Right lobe of liver (tissue), 4 donors: ENCODE measurements at regions not wholly inside any gene's neighbourhood (a gene's known extent, or its start where the extent isn't known, plus 50 kb on each side); places are given as distances from the start of the nearest gene placed in this dataset.

Experiments
- CTCF ChIP-seq, 4 donors: fragments of 200-600 bp in 3 of 4; fragments of 450-650 bp in 1 of 4; IDR thresholded peaks; one replicate each; pipeline versions ENCODE4 v1.5.1 to v1.8.0; 2016 to 2022; ENCODE audit warnings: antibody characterized with exemption in 4 of 4, mild to moderate bottlenecking in 2 of 4
- POLR2A ChIP-seq: fragments of 450-650 bp; IDR thresholded peaks from one replicate; pipeline ENCODE4 v1.6.1; 2017; ENCODE audit warnings: antibody characterized with exemption, mild to moderate bottlenecking
- donor health status: DM: no; HTN: no; CAD: no.
- donor health status: DM: no; HTN: no; CAD: no.
- donor health status: DM: no; HTN: yes; CAD: no.

- no peak for TF ChIP-seq CTCF (IDR thresholded peaks at IDR 0.05)
- TF ChIP-seq POLR2A = no peak
Observed at GRCh38 chr12:24200010-24200409, 250.5 kb upstream of the SOX5 start.
